PC-3 (cell line): ENCODE measurements at regions not wholly inside any gene's neighbourhood (a gene's known extent, or its start where the extent isn't known, plus 50 kb on each side); places are given as distances from the start of the nearest gene placed in this dataset.

ENCODE experiments used
- ATAC-seq: fragments of 200-7000 bp; cut with Tn5 transposase; 2 replicates; pipeline ENCODE4 v1.9.1; 2020; ENCODE audit warnings: mild to moderate bottlenecking, moderate library complexity
- BruUV-seq: library from RNA; stranded (reverse); fragments of 400-500 nt; replicated peaks from 2 replicates; lab custom pipeline; 2021; lab: Mats Ljungman, UMichigan
- CTCF ChIA-PET: fragments of 300-600 bp; sonication (Branson Sonifier 250); formaldehyde crosslinking; loops from one replicate; lab custom pipeline; 2022; ENCODE audit warnings: antibody characterized with exemption; lab: Charles Lee
- POLR2A ChIA-PET: fragments of 300-600 bp; sonication (Branson Sonifier 250); formaldehyde crosslinking; loops from one replicate; lab custom pipeline; 2022; ENCODE audit warnings: antibody characterized with exemption; ENCODE audit not compliant: unreplicated experiment; lab: Charles Lee
- DNase-seq: peaks from one replicate; pipeline ENCODE4 v3.0.0-alpha.2; 2015
- H2AFZ ChIP-seq: fragments of 300-600 bp; sonication (generic); 2 replicates; pipeline ENCODE4 v1.6.0; 2016; ENCODE audit warnings: antibody characterized with exemption, low read length
- H3F3A ChIP-seq: fragments of 300-600 bp; sonication (generic); one replicate; pipeline ENCODE4 v1.6.0; 2017; ENCODE audit warnings: antibody characterized with exemption, low read length, control low read depth, mild to moderate bottlenecking; ENCODE audit not compliant: unreplicated experiment
- H3K27ac ChIP-seq: fragments of 300-600 bp; sonication (generic); 2 replicates; pipeline ENCODE4 v1.5.1; 2016; ENCODE audit warnings: mild to moderate bottlenecking, low read length
- H3K27me3 ChIP-seq: fragments of 300-600 bp; sonication (generic); 2 replicates; pipeline ENCODE4 v1.6.1; 2016; ENCODE audit warnings: low read length, mixed read lengths
- H3K36me3 ChIP-seq: fragments of 300-600 bp; sonication (generic); 2 replicates; pipeline ENCODE4 v1.6.1; 2016; ENCODE audit warnings: low read depth, mixed run types, low read length, mixed read lengths
- H3K4me1 ChIP-seq: fragments of 300-600 bp; sonication (generic); 2 replicates; pipeline ENCODE4 v1.5.1; 2016; ENCODE audit warnings: low read length; ENCODE audit not compliant: insufficient read depth
- H3K4me2 ChIP-seq: fragments of 300-600 bp; sonication (generic); 2 replicates; pipeline ENCODE4 v1.6.0; 2016; ENCODE audit warnings: low read length
- H3K4me3 ChIP-seq: fragments of 300-600 bp; sonication (generic); 2 replicates; pipeline ENCODE4 v1.5.1; 2016; ENCODE audit warnings: mild to moderate bottlenecking, low read length, mixed read lengths
- H3K79me2 ChIP-seq: fragments of 300-600 bp; sonication (generic); 2 replicates; pipeline ENCODE4 v1.6.1; 2017; ENCODE audit warnings: low read length, mixed read lengths
- H3K9ac ChIP-seq: fragments of 300-600 bp; sonication (generic); 2 replicates; pipeline ENCODE4 v1.6.0; 2016; ENCODE audit warnings: mild to moderate bottlenecking, low read length
- H3K9me2 ChIP-seq: fragments of 300-600 bp; sonication (generic); replicated peaks from 2 replicates; pipeline ENCODE4 v1.6.1; 2016; ENCODE audit warnings: mixed run types, low read length, mixed read lengths
- H3K9me3 ChIP-seq: fragments of 300-600 bp; sonication (generic); 2 replicates; pipeline ENCODE4 v1.6.1; 2016; ENCODE audit warnings: low read length, mixed read lengths
- H4K20me1 ChIP-seq: fragments of 300-600 bp; sonication (generic); 2 replicates; pipeline ENCODE4 v1.6.1; 2016; ENCODE audit warnings: low read length, mixed read lengths
- EZH2 ChIP-seq: fragments of 300-600 bp; sonication (generic); IDR thresholded peaks from one replicate; pipeline ENCODE4 v1.6.1; 2017; ENCODE audit warnings: antibody characterized with exemption, mild to moderate bottlenecking, low read length; ENCODE audit not compliant: unreplicated experiment
- EZH2phosphoT487 ChIP-seq: fragments of 300-600 bp; sonication (generic); IDR thresholded peaks from 2 replicates; pipeline ENCODE4 v1.6.1; 2018; ENCODE audit warnings: mild to moderate bottlenecking, antibody characterized with exemption, low read length, borderline replicate concordance
- intact Hi-C: fragments of 100-400 bp; cut with micrococcal nuclease; formaldehyde crosslinking; loops from 2 replicates; pipeline ENCODE4 v1.9.0; 2023
- TF ChIP-seq, protein P1 (sequence below): fragments of 300-600 bp; sonication (generic); conservative IDR thresholded peaks from 2 replicates; pipeline ENCODE4 v1.5.1; 2017; ENCODE audit warnings: antibody characterized with exemption, low read depth, mild to moderate bottlenecking, low read length

DNA sequence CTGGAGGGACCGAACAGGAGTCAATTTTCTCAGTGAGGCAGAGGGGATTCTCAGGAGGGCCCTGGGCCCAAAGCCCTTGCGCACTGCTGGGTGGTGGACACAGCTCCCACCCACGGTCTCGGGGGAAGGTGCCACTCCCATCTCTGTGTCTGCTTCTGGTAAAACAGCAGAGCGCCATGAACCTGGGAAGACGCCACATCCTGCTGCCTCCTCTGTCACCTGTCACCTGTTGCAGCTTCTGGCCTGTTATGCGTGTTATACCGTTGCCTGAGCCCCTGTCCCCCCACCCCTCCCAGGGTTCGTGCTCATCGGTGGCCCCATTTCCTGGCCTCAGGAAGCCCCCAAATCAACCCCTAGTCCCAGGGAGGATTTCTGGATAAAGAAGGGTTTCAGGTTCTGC lies 125.8 kb upstream of the AJAP1 start:
- Histone ChIP-seq H3K27me3 (peaks cover 38% of the 10 kb centered on the region), H3K9me2 (no peaks in the 10 kb centered on the region), H3F3A (no peaks in the 10 kb centered on the region), H3K9ac (no peak overlapping the region), H4K20me1 (no peaks in the 10 kb centered on the region), H3K79me2 (no peaks in the 10 kb centered on the region), H3K4me2 (no peak overlapping the region), H3K27ac (no peak overlapping the region), H3K36me3 (no peaks in the 10 kb centered on the region), H3K9me3 (0 out of 2 replicates have a peak, but pooled peaks cover 12% of the 10 kb centered on the region), H2AFZ (no peak overlapping the region), H3K4me1 (no peaks in the 10 kb centered on the region), H3K4me3 (no peak overlapping the region)
- no peak for ATAC-seq
- POLR2A ChIA-PET: no interaction called here
- intact Hi-C loops: no loop called here
- TF ChIP-seq EZH2phosphoT487 (no peak), EZH2 (no peak)
- TF ChIP-seq, protein P1, sequence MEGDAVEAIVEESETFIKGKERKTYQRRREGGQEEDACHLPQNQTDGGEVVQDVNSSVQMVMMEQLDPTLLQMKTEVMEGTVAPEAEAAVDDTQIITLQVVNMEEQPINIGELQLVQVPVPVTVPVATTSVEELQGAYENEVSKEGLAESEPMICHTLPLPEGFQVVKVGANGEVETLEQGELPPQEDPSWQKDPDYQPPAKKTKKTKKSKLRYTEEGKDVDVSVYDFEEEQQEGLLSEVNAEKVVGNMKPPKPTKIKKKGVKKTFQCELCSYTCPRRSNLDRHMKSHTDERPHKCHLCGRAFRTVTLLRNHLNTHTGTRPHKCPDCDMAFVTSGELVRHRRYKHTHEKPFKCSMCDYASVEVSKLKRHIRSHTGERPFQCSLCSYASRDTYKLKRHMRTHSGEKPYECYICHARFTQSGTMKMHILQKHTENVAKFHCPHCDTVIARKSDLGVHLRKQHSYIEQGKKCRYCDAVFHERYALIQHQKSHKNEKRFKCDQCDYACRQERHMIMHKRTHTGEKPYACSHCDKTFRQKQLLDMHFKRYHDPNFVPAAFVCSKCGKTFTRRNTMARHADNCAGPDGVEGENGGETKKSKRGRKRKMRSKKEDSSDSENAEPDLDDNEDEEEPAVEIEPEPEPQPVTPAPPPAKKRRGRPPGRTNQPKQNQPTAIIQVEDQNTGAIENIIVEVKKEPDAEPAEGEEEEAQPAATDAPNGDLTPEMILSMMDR: no peak
- DNase-seq: no peak
- BruUV-seq: no TSS peak
- CTCF ChIA-PET: no interaction called here

DNA sequence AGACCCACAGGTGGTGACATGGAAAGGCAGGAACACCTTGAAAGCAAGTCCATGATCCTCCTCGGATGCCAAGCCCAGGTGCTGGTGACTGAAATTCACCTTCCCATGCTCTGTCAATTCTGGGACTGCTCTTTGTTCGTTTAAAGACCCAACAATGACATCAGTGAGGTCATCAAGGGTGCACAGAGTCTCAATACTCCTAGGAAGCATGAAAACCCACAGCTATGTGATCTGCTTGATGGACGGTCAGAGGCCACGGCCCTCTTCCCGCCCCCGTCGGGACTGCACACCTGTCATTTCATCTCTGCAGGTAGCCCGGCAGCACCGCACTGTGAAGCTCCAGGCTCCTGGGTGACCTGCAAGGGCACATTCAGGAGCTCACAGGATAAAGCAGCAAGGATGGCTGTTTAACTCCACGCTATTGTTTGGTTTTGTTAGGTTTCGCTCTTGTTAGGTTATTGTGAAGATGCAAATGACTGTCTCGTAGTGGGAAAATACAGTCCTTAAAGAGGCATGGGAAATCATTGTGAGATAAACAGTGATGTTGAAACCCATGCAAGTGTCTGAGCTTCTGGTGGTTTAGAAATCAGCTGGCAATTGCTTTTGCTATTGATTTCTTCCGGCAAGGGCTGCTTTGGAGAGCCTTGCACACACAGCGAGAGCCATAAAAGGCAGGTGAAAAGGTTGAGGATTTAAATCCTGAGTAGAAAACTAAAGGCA lies 124.8 kb upstream of the AJAP1 start:
- Histone ChIP-seq H3F3A (no peaks in the 10 kb centered on the region), H3K4me1 (no peaks in the 10 kb centered on the region), H3K79me2 (no peaks in the 10 kb centered on the region), H3K27ac (no peak overlapping the region), H3K9ac (no peak overlapping the region), H3K9me2 (no peaks in the 10 kb centered on the region), H4K20me1 (no peaks in the 10 kb centered on the region), H3K4me2 (no peak overlapping the region), H3K4me3 (no peak overlapping the region), H3K9me3 (0 out of 2 replicates have a peak, but pooled peaks cover 12% of the 10 kb centered on the region), H3K36me3 (no peaks in the 10 kb centered on the region), H3K27me3 (peaks cover 38% of the 10 kb centered on the region), H2AFZ (no peak overlapping the region)
- ChIA-PET CTCF (no interaction called here), POLR2A (no interaction called here)
- ATAC-seq: no peak
- DNase-seq: no peak
- TF ChIP-seq, protein P1: no peak
- no peak for TF ChIP-seq EZH2
- no peak for TF ChIP-seq EZH2phosphoT487
- intact Hi-C loops: no loop called here
- BruUV-seq: no TSS peak

DNA sequence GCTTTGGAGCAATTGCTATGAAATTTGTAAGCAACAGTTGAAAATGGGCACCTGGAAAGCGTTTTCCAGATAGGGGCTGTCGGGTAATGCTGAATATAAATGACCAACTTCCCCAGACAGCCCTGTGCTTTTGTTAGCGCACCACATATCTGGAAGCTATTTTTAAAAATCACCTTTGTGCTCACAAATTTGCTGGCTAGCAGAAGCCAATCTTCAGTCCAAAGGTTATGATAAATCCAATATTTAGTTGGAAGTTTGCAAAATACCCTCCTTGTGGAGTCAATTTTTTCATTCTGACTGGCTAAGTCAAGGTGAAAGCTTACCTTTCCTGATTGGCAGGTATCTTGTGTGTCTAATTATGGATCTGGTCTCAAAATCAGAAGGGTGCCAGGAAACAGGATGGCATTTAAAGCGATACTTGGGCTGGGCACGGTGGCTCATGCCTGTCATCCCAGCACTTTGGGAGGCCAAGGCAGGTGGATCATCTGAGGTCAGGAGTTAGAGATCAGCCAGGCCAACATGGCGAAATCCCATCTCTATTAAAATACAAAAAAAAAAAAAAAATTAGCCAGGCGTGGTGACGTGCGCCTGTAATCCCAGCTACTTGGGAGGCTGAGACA lies 124.1 kb upstream of the AJAP1 start:
- Histone ChIP-seq H3K27me3 (peaks cover 38% of the 10 kb centered on the region), H3K4me1 (no peaks in the 10 kb centered on the region), H3K9ac (no peak overlapping the region), H3K9me2 (no peaks in the 10 kb centered on the region), H3K36me3 (no peaks in the 10 kb centered on the region), H3K27ac (no peak overlapping the region), H4K20me1 (no peaks in the 10 kb centered on the region), H3K4me2 (no peak overlapping the region), H3K9me3 (0 out of 2 replicates have a peak, but pooled peaks cover 12% of the 10 kb centered on the region), H2AFZ (no peak overlapping the region), H3K4me3 (no peak overlapping the region), H3F3A (no peaks in the 10 kb centered on the region), H3K79me2 (no peaks in the 10 kb centered on the region)
- intact Hi-C loops: no loop called here
- no peak for ATAC-seq
- ChIA-PET CTCF (no interaction called here), POLR2A (no interaction called here)
- no TSS peak for BruUV-seq
- TF ChIP-seq EZH2phosphoT487 (no peak), EZH2 (no peak)
- TF ChIP-seq, protein P1: no peak
- no peak for DNase-seq
